Thyroid gland (tissue), 4 donors: ENCODE measurements at regions not wholly inside any gene's neighbourhood (a gene's known extent, or its start where the extent isn't known, plus 50 kb on each side); places are given as distances from the start of the nearest gene placed in this dataset.

Experiments used
- DNase-seq, 2 donors: peaks; one replicate each; pipeline ENCODE4 v3.0.0-alpha.2; 2019
- H3K27ac ChIP-seq, 3 donors: fragments of 200-600 bp; sonication (generic); 1 replicate in 2 of 3; 2 replicates in 1 of 3; pipeline ENCODE4 v1.5.1; 2016 to 2019; ENCODE audit warnings: mild to moderate bottlenecking in 1 of 3, moderate library complexity in 1 of 3
- H3K27me3 ChIP-seq: fragments of 200-600 bp; sonication (generic); one replicate; pipeline ENCODE4 v1.5.1; 2019
- H3K36me3 ChIP-seq, 2 donors: fragments of 200-600 bp; sonication (generic); one replicate each; pipeline ENCODE4 v1.5.1; 2016 to 2019
- H3K4me1 ChIP-seq, 2 donors: fragments of 200-600 bp; sonication (generic); one replicate each; pipeline ENCODE4 v1.5.1; 2017 to 2019
- H3K4me3 ChIP-seq, 3 donors: fragments of 200-600 bp; sonication (generic); replicated peaks in 1 of 3; 1 replicate in 2 of 3; 2 replicates in 1 of 3; pipeline ENCODE4 v1.5.1; 2016; ENCODE audit warnings: mild to moderate bottlenecking in 1 of 3
- H3K9me3 ChIP-seq: fragments of 200-600 bp; sonication (generic); one replicate; pipeline ENCODE4 v1.5.1; 2017
- POLR2A ChIP-seq, 2 donors: fragments of 450-650 bp; IDR thresholded peaks; one replicate each; pipeline ENCODE4 v1.6.1; 2017; ENCODE audit warnings: antibody characterized with exemption in 2 of 2, mild to moderate bottlenecking in 2 of 2, moderate library complexity in 1 of 2
- WGBS, 2 donors: methylation state at CpG; one replicate each; pipeline ENCODE4 v1.1.5; 2017; 5-methylcytosine and 5-hydroxymethylcytosine counted together
- intact Hi-C: fragments of 100-400 bp; cut with DNase I; formaldehyde crosslinking; loops from one replicate; pipeline ENCODE4 v1.15.1; 2023
- TF ChIP-seq, protein P1 (sequence below), 6 experiments: fragments of 200-600 bp in 3 of 6; fragments of 450-650 bp in 3 of 6; sonication (generic) in 3 of 6; IDR thresholded peaks; one replicate each; pipeline ENCODE4 v1.5.1; 2016 to 2019; ENCODE audit warnings: antibody characterized with exemption in 6 of 6, mild to moderate bottlenecking in 2 of 6, inconsistent platforms in 1 of 6, moderate library complexity in 1 of 6

DNA sequence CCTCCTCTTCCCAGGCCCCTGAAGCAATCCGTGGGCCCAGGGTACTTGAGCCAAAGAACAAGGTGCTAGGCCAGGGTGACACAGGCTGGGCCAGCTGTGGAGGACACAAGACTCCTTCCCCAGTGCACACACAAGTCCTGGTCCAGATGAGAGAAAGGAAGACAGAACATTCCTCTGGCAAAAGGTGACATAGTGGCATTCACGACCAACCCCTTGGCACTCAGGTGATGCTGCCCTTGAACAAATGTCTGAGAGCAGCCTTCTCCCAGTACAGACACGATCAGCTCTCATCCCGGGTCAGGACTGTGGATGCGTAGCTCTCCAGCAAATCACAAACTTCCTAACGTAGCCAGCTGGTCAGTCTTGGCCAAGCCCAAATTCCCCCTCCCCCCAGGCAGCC, 118.5 kb downstream of the OAT start:
- intact Hi-C loops, result no loop called here
- H3K9me3 ChIP-seq, result no peaks in the 10 kb centered on the region
- no peaks in the 10 kb centered on the region for H3K27me3 ChIP-seq
- H3K4me1 ChIP-seq, result no peaks in the 10 kb centered on the region
- no peak overlapping the region for H3K4me3 ChIP-seq
- H3K36me3 ChIP-seq, result no peaks in the 10 kb centered on the region
- DNase-seq, result no peak
- TF ChIP-seq POLR2A (IDR thresholded peaks at IDR 0.05), result no peak
- TF ChIP-seq, protein P1, sequence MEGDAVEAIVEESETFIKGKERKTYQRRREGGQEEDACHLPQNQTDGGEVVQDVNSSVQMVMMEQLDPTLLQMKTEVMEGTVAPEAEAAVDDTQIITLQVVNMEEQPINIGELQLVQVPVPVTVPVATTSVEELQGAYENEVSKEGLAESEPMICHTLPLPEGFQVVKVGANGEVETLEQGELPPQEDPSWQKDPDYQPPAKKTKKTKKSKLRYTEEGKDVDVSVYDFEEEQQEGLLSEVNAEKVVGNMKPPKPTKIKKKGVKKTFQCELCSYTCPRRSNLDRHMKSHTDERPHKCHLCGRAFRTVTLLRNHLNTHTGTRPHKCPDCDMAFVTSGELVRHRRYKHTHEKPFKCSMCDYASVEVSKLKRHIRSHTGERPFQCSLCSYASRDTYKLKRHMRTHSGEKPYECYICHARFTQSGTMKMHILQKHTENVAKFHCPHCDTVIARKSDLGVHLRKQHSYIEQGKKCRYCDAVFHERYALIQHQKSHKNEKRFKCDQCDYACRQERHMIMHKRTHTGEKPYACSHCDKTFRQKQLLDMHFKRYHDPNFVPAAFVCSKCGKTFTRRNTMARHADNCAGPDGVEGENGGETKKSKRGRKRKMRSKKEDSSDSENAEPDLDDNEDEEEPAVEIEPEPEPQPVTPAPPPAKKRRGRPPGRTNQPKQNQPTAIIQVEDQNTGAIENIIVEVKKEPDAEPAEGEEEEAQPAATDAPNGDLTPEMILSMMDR (IDR thresholded peaks at IDR 0.05), result no peak
- H3K27ac ChIP-seq, result no peak overlapping the region
- 79 to 94% methylated on average over 4 to 6 of the region's 6 CpGs for WGBS, 2 donors

DNA sequence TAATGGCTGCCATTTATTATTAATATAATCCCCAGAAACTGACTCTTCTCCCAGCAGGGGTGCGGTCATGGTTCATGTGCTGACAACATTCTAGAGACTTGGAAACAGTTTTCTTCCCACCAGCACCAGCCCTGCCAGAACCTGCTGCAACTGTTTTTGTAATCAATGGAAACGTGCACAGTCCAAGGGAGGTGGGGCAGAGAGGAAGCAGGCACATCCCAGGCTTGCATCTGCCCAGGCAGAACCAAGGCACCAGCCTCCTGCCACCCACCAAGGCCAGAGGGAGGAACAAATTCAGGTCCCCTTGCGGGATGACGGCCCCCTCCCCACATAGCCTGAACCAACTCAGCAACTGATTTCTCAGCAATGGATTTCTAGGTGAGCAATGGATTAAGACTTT, 119.0 kb downstream of the OAT start:
- no peak for DNase-seq
- no peak overlapping the region for H3K4me3 ChIP-seq
- H3K36me3 ChIP-seq, result no peaks in the 10 kb centered on the region
- H3K27ac ChIP-seq, result no peak overlapping the region
- no peaks in the 10 kb centered on the region for H3K9me3 ChIP-seq
- H3K4me1 ChIP-seq, result no peaks in the 10 kb centered on the region
- intact Hi-C loops, result no loop called here
- TF ChIP-seq POLR2A (IDR thresholded peaks at IDR 0.05), result no peak
- TF ChIP-seq, protein P1 (IDR thresholded peaks at IDR 0.05), result no peak
- WGBS, 2 donors, result 77 to 78% methylated on average over 4 of the region's 4 CpGs
- H3K27me3 ChIP-seq, result no peaks in the 10 kb centered on the region

DNA sequence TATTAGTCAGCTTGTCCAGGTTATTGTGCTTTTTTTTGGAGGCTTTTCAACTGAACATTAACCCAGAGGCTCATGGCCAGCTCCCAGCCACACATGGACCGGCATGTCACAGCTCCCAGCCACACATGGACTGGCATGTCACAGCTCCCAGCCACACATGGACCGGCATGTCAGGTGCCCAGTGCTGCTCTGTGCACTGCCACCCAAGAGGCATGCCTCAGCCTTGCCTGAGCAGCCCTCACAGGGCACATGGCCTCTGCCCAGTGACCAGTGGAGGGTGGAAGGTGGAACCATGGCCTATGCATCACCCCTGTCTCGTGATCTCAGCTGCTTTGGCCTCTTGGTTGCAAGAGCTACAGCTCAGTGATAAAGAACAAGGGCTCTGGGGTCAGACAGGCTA, 119.8 kb downstream of the OAT start:
- Histone ChIP-seq H3K9me3 (no peaks in the 10 kb centered on the region), H3K27me3 (no peaks in the 10 kb centered on the region), H3K4me3 (no peak overlapping the region), H3K27ac (no peak overlapping the region), H3K36me3 (no peaks in the 10 kb centered on the region), H3K4me1 (no peaks in the 10 kb centered on the region)
- intact Hi-C loops, result no loop called here
- no peak for DNase-seq
- WGBS, 2 donors, result 90 to 97% methylated on average over 3 of the region's 3 CpGs
- no peak for TF ChIP-seq POLR2A (IDR thresholded peaks at IDR 0.05)
- TF ChIP-seq, protein P1 (IDR thresholded peaks at IDR 0.05), result no peak

DNA sequence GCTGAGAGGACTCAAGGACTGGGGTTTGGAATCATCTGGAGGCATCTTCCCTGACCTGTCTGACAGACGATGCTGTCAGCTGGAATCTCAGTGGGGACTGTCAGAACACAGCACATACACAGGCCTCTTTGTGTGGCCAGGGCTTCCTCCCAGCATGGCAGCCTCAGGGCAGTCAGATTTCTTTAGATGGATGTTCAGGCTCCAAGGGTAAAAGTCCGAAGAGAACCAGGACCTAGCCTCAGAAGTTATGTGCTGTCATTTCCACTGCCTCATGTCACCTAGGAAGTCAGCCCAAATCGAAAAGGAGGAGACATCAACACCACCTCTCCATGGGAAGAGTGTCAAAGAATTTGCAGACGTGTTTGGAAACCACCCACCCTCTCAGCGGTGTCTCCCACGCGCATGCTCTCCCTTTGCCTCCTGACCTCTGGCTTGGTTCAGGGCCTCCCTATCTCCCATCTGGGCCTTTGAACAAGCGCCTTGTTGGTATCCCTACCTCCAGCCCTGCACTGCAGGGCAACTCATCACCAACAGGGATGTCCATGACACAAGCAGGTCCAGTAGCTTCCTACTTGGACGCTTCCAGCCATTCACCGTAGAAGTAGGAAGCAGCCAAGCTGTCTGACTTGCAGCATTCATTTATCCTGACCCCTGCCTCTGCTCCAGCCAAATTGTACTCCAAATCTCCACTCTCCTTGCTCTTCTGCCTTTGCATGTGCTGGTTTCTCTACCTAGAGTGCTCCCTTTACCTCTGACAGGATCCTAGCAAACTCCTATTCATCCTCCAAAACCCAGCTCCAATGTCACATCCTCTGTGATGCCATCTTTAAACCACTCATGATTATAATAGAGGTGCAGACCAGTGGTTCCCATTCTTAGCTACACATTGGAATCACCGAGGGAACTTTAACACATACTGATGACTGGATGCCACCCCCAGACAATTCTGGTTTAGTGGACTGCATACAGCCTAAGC, 121.6 kb downstream of the OAT start:
- no peak for TF ChIP-seq POLR2A (IDR thresholded peaks at IDR 0.05)
- TF ChIP-seq, protein P1 (IDR thresholded peaks at IDR 0.05), result no peak
- no peak overlapping the region for H3K27ac ChIP-seq
- intact Hi-C loops, result no loop called here
- no peaks in the 10 kb centered on the region for H3K36me3 ChIP-seq
- H3K4me3 ChIP-seq, result no peak overlapping the region
- no peaks in the 10 kb centered on the region for H3K9me3 ChIP-seq
- no peaks in the 10 kb centered on the region for H3K4me1 ChIP-seq
- 88 to 93% methylated on average over 10 to 11 of the region's 11 CpGs for WGBS, 2 donors
- no peaks in the 10 kb centered on the region for H3K27me3 ChIP-seq
- DNase-seq, result no peak

DNA sequence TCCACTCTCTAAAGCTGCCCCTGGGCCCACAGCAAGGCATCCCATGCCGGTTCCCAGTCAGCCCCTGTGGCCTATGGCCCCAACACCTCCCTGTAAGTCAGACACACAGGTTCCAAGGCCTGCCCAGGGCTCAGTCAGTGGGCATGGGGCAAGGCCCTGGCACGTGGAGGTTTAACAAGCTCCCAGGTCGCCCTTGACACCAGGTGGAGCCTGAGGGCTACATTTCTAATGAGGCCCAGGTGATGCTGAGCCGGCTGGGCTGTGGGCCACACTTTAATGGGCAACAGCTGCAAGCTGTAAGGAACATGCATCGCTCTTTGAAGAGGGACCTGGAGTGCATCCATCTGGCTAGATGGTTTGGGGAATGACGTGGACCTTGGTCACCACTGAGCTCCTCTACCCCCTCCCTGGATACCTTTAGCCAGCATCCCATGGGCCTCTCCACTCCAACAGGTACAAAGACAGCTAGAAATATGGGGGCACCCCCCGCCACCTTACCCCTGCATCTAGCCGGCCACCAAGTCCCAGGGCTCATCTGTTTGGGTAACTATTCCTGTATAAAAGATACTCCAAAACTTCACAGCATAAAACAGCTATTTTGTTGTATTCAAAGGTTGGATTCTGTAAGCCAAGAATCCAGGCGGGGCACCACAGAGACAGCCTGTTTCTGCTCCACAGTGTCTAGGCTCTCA, 122.5 kb downstream of the OAT start:
- no peaks in the 10 kb centered on the region for H3K36me3 ChIP-seq
- TF ChIP-seq, protein P1 (IDR thresholded peaks at IDR 0.05), result no peak
- TF ChIP-seq POLR2A (IDR thresholded peaks at IDR 0.05), result no peak
- no peak for DNase-seq

More for the DNA sequence above, 122.5 kb downstream of the OAT start:
- H3K4me3 ChIP-seq, result no peak overlapping the region
- no peaks in the 10 kb centered on the region for H3K4me1 ChIP-seq
- WGBS, 2 donors, result 82 to 85% methylated on average over 7 to 9 of the region's 9 CpGs
- H3K27ac ChIP-seq, result no peak overlapping the region
- no peaks in the 10 kb centered on the region for H3K9me3 ChIP-seq
- no peaks in the 10 kb centered on the region for H3K27me3 ChIP-seq
- intact Hi-C loops, result no loop called here
